Mammary epithelial cell (primary cell): ENCODE measurements at regions not wholly inside any gene's neighbourhood (a gene's known extent, or its start where the extent isn't known, plus 50 kb on each side); places are given as distances from the start of the nearest gene placed in this dataset.

ENCODE experiments used
- EZH2 ChIP-seq: IDR thresholded peaks from 2 replicates; pipeline ENCODE4 v1.6.1; 2012; ENCODE audit warnings: low read length, inconsistent platforms, borderline replicate concordance
- TF ChIP-seq, protein P1 (sequence below), 2 donors: IDR thresholded peaks in 1 of 2; conservative IDR thresholded peaks in 1 of 2; 2 replicates each; pipeline ENCODE4 v1.5.1; 2011 to 2012; ENCODE audit warnings: inconsistent platforms in 2 of 2, low read length in 2 of 2, mild to moderate bottlenecking in 2 of 2, control low read depth in 1 of 2, low read depth in 1 of 2; ENCODE audit not compliant: insufficient read depth in 1 of 2; ENCODE audit errors: extremely low read depth in 1 of 2

DNA sequence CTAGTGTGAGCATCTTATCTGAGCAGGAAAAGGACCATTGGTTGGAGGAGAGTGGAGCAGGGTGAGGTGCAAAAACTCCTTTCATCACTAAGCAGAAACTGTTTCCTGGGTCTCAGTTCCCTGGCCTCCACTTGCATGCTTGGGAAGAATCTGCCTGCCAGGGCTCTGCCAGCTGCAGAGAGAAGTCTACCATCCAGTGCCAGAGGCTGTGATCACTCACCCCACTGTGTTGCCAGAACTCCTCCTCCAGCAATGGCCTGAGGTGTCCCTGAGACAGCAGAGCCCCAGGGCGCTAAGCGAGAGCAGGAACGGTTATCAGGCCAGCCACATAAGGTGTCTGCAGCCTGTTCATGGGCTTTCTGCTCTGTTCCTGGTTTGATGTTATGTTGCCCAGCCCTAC is 991.4 kb downstream of the CCSER2 start:
- TF ChIP-seq, protein P1, sequence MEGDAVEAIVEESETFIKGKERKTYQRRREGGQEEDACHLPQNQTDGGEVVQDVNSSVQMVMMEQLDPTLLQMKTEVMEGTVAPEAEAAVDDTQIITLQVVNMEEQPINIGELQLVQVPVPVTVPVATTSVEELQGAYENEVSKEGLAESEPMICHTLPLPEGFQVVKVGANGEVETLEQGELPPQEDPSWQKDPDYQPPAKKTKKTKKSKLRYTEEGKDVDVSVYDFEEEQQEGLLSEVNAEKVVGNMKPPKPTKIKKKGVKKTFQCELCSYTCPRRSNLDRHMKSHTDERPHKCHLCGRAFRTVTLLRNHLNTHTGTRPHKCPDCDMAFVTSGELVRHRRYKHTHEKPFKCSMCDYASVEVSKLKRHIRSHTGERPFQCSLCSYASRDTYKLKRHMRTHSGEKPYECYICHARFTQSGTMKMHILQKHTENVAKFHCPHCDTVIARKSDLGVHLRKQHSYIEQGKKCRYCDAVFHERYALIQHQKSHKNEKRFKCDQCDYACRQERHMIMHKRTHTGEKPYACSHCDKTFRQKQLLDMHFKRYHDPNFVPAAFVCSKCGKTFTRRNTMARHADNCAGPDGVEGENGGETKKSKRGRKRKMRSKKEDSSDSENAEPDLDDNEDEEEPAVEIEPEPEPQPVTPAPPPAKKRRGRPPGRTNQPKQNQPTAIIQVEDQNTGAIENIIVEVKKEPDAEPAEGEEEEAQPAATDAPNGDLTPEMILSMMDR (conservative IDR thresholded peaks at IDR 0.05 in 1 of 2, IDR thresholded peaks at IDR 0.05 in 1 of 2; ENCODE audit: extremely low read depth in 1 of 2, insufficient read depth in 1 of 2, low read depth in 1 of 2, low read length in 2 of 2) = no peak
- TF ChIP-seq EZH2 = no peak
